ENCODE measurements at regions not wholly inside any gene's neighbourhood (a gene's known extent, or its start where the extent isn't known, plus 50 kb on each side); places are given as distances from the start of the nearest gene placed in this dataset.

DNA sequence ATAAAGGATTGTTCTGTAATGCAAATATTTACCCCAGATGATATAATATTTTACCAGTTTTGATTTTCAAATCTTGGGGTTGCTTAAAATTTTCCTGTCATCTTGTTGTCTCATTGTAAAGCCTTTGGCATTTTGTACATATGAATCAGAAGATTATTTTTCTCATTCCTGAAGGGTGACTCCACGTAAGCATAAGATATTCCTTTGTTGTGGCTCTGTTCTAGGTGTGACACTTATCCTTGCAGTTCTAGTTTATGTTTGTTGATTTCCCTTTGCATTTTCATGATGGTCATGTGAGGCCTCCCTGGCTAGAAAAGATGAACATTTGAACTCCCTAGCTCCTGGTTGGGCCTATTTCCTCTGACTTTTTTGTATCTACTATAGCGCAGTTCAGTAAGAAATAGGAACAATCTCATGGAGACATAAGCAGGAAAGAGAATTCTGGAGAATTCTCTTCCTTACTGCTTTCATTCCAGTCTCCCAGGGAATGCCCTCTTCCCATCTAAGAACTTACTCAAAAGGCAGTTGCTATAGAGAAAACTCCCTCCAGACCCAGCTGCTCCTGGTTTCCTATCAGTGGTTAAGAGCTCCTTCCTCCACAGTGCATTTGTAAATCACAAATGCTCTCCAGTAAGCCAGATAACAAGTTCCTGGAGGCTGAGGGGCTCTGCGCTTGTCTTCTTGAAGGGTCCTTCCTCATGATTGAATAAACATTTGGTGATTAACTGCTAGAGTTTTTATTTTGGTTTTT, 124.7 kb downstream of the WNT5A start:
- TF ChIP-seq, protein P1, sequence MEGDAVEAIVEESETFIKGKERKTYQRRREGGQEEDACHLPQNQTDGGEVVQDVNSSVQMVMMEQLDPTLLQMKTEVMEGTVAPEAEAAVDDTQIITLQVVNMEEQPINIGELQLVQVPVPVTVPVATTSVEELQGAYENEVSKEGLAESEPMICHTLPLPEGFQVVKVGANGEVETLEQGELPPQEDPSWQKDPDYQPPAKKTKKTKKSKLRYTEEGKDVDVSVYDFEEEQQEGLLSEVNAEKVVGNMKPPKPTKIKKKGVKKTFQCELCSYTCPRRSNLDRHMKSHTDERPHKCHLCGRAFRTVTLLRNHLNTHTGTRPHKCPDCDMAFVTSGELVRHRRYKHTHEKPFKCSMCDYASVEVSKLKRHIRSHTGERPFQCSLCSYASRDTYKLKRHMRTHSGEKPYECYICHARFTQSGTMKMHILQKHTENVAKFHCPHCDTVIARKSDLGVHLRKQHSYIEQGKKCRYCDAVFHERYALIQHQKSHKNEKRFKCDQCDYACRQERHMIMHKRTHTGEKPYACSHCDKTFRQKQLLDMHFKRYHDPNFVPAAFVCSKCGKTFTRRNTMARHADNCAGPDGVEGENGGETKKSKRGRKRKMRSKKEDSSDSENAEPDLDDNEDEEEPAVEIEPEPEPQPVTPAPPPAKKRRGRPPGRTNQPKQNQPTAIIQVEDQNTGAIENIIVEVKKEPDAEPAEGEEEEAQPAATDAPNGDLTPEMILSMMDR (IDR thresholded peaks at IDR 0.05; ENCODE audit: low read length) = no peak
- no peak for TF ChIP-seq EZH2 (optimal IDR thresholded peaks at IDR 0.05; ENCODE audit: low read depth, low read length)
- no peak for TF ChIP-seq EZH2phosphoT487 (IDR thresholded peaks at IDR 0.05; ENCODE audit: low read length)
